ENCODE measurements at regions not wholly inside any gene's neighbourhood (a gene's known extent, or its start where the extent isn't known, plus 50 kb on each side); places are given as distances from the start of the nearest gene placed in this dataset.

DNA sequence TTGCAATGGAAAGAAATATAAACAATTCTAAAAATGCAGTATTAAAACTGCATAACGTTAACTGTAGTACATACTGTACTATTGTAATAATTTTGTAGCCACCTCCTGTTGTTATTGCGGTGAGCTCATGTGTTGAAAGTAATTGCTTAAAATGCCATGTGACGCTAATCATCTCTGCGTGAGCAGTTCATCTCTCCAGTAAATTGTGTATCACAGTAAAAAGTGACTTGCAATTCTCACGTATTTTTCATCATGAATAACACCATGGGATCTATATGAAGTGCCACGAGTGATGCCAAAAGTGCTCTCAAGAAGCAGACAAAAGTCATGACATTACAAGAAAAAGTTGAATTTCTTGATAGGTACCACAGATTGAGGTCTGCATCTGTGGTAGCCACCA lies 82.4 kb upstream of the CYYR1 start:
- no peak for DNase-seq (ENCODE audit: low read depth in 2 of 2)

DNA sequence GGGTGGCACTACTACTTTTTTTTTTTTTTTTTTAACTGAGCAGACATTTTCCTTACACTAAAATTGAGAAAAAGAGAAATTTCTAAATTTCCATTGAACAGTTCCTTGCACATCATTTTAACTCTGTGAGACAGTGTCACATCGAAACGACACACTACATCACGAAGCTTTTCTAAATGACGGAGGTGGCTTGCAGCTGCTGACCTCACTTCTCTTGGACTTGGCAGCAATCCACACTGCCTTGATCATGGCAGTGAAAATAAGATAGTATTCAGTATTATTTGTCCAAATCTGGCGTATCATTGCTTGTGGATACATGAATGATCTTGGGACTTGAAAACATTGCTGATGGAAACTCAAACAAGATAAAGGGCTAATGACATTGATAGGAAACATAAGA lies 80.3 kb upstream of the CYYR1 start:
- no peak for DNase-seq (ENCODE audit: low read depth in 2 of 2)

DNA sequence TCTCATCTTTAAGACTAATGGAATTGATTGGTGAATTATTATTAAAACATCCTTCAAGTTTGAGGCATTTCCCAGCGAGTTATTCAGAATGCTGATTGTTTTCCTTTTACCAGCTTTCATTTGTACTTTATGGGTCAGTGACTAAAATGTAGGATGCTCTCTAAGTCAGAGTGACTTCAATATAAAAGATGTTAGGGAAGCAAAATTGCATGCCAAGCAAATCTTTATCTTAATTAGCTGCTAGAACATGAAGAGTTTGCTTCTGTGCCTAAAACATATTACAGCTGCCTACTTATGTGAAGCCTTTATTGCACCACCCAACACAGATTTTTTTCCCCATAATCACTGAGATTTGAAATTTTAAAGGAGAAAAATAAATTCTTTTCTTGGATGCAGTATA lies 79.8 kb upstream of the CYYR1 start:
- DNase-seq (ENCODE audit: low read depth in 2 of 2): no peak

DNA sequence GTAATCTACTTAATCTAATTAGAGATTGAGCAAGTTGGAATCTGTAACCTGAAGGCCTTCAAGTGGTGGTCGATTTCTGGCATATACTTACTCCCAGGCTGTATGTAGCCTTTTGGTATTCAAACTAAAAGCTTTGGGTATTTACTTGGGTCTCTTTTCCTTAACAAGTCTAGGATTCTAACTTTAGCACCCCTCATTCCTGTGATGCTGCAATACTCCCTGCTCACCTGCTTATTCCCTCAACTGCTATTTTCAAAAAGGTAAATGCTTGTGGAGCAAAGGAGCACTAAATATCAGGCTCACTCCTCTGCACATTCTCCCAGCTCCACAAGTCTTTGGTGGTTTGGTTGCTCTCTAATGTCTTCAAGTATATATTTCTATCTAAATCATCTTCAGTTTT lies 68.0 kb upstream of the CYYR1 start:
- no peak for DNase-seq (ENCODE audit: low read depth in 2 of 2)

DNA sequence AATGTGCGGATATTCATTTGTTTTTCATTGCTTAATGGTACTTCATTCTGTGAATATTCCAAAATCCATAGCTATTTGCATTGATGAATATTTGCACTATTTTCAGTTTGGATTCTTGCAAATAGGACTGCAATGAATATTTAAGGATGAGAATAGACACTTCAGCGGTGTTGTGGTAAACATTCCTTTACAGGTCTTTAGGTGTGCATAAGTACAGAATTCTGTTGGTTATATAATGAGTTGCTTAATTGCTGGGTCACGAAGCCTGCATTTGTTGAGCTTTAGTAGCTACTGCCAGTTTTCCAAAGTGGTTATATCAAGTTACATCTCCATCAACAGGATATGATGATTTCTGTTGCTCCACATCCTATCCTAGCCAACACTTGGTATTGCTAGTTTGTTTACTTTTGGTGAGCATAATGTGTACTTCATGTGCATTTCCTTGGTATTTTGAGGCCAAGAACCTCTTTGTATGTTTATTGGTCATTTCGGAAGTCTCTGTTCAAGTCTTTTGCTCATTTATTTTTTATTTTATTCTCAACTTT lies 64.2 kb upstream of the CYYR1 start:
- no peak for DNase-seq (ENCODE audit: low read depth in 2 of 2)

DNA sequence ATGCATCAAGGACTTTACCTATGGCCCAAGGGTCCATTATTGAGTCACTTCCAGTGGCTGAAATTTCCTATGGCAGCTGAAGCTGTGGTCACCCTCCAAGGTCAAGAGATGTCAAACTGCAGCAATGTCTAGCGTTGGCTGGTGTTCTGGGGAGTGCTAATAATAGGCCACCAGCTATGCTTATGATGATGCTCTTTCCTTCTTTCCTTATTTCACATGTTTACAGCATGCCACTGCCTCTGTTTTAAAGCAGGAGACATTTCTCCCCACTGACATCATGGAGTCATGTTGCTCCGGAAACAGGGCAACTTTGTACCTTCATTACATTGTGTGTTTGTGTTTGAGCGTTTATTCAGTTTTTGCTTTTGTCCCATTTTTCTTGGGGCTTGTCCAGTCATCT lies 62.6 kb upstream of the CYYR1 start:
- no peak for DNase-seq (ENCODE audit: low read depth in 2 of 2)

DNA sequence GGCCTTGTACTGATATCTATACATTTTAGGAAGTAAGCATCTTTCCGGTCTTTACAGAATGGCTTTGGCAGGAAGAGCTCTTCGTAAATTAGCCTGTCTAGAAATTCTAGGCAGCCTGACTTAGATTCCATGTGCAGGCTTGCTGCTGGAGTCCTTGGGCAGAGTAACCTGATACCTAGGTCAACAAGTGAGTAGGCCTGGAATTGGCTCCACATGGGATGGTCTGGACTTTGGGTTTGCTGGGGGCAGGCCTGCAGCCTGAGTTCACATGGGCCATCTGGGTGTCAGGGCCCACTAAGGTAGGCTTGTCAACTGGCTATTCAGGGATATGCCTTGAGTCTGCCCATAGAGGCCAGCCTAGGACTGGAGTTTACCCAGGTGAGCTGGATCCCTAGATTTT lies 59.6 kb upstream of the CYYR1 start:
- no peak for DNase-seq (ENCODE audit: low read depth in 2 of 2)

DNA sequence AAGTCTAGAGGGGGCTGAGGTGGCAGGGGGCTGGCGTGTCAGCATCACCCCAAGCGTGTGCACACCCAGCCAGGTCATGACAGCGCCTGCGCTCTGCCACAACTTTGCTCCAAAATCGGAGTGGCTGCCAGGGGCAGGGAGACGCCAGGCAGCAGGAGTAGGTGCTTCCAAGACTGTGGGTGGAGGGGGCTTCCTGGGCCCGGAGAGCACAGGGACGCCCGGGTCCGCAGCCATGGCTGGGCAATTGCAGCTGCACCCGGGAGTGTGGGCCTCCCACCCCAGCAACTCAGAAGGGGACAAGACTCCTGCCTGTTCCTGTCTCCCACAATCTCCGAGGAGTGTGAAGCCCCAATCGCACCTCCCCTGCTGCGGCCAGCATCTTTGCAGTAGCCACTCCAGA lies 53.1 kb upstream of the CYYR1 start:
- no peak for DNase-seq (ENCODE audit: low read depth in 2 of 2)

DNA sequence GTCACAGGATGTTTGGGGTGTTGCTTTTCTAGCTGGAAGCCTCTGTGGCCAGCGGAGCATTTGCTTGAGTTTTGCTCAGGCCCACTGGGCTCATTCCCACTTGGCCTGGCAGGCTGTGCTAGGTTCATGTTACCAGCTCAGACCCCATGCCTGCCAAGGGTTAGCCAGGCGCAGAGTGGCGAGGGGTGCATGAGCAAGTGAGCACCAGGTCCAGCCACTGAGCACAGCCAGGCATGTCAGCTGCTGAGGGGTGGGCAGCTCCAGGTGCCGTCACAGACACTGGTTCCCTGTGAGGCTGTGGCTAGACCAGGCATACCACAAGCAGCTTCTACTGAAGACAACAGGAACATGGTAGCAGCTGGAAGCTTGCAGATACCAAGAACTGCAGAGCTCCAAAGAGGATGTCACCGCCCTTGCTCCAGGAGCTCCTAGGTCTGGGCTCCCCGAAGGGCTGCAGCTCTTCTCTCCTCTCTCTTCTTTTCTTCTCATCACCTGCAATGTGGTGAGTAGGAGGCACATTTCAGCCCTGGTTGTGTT lies 52.0 kb upstream of the CYYR1 start:
- no peak for DNase-seq (ENCODE audit: low read depth in 2 of 2)

Data from fibroblast of skin of left biceps (primary cell).